ENCODE measurements at regions not wholly inside any gene's neighbourhood (a gene's known extent, or its start where the extent isn't known, plus 50 kb on each side); places are given as distances from the start of the nearest gene placed in this dataset.

- DNase-seq, result no peak
These were observed 510.0 kb upstream of the KLF12 start for GRCh38 chr13:74644229-74644628.

- no peak for DNase-seq
These were observed 507.4 kb upstream of the KLF12 start for GRCh38 chr13:74641586-74641985.

- no peak for DNase-seq
These were observed 499.5 kb upstream of the KLF12 start for GRCh38 chr13:74633734-74634133.

- DNase-seq, result no peak
These were observed 495.8 kb upstream of the KLF12 start for GRCh38 chr13:74629985-74630384.

GRCh38 chr13:74625541-74625940 is 491.3 kb upstream of the KLF12 start:
- DNase-seq, result no peak

GRCh38 chr13:74623761-74624160 is 489.6 kb upstream of the KLF12 start:
- no peak for DNase-seq

GRCh38 chr13:74622284-74622683 is 488.1 kb upstream of the KLF12 start:
- no peak for DNase-seq

- no peak for DNase-seq
These were observed 486.5 kb upstream of the KLF12 start for GRCh38 chr13:74620711-74621110.

GRCh38 chr13:74620308-74620707 is 486.1 kb upstream of the KLF12 start:
- DNase-seq, result no peak

- DNase-seq, result no peak
These were observed 463.3 kb upstream of the KLF12 start for GRCh38 chr13:74597526-74597925.

GRCh38 chr13:74596691-74597090 is 462.5 kb upstream of the KLF12 start:
- DNase-seq, result no peak

GRCh38 chr13:74593688-74594087 is 459.5 kb upstream of the KLF12 start:
- no peak for DNase-seq

- no peak for DNase-seq
These were observed 452.6 kb upstream of the KLF12 start for GRCh38 chr13:74586847-74587246.

GRCh38 chr13:74576420-74576819 is 442.2 kb upstream of the KLF12 start:
- DNase-seq, result no peak

GRCh38 chr13:74575729-74576125 is 441.5 kb upstream of the KLF12 start:
- no peak for DNase-seq

GRCh38 chr13:74574964-74575728 is 440.9 kb upstream of the KLF12 start:
- DNase-seq, result no peak

- DNase-seq, result no peak
These were observed 439.4 kb upstream of the KLF12 start for GRCh38 chr13:74573654-74574053.

- no peak for DNase-seq
These were observed 437.6 kb upstream of the KLF12 start for GRCh38 chr13:74571811-74572210.

- no peak for DNase-seq
These were observed 436.6 kb upstream of the KLF12 start for GRCh38 chr13:74570834-74571233.

- DNase-seq, result no peak
These were observed 435.8 kb upstream of the KLF12 start for GRCh38 chr13:74570046-74570445.

GRCh38 chr13:74569251-74569650 is 435.0 kb upstream of the KLF12 start:
- DNase-seq, result no peak

- DNase-seq, result no peak
These were observed 433.3 kb upstream of the KLF12 start for GRCh38 chr13:74567485-74567884.

GRCh38 chr13:74562381-74562780 is 428.2 kb upstream of the KLF12 start:
- no peak for DNase-seq

- DNase-seq, result no peak
These were observed 427.0 kb upstream of the KLF12 start for GRCh38 chr13:74561155-74561554.

- no peak for DNase-seq
These were observed 426.1 kb upstream of the KLF12 start for GRCh38 chr13:74560325-74560724.
